ENCODE measurements at regions not wholly inside any gene's neighbourhood (a gene's known extent, or its start where the extent isn't known, plus 50 kb on each side); places are given as distances from the start of the nearest gene placed in this dataset.
A peak's percentile ranks its signal among the peaks of the same experiment; 100 is the strongest.

DNA sequence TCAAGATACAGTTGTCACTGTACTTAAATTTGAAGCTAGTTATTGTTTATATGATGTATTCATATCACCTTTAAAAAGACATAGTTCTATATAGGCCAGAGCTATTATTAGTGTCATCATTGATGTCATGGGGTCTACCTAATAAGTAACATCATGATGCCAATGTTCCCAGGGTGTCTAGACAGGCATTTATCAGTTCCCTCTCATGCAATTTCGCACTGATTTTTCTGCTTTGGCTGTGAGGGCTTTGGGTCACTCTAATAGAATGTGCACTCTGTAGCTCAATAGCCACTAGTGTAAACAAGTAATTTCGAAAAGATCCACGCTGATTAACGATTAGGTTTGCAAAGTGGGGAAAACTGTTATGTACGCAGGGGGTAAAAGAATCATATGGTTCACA lies 1651.3 kb downstream of the SLITRK5 start:
- H3K36me3 ChIP-seq (ENCODE audit: insufficient read depth, insufficient read length, low read length), result no peaks in the 10 kb centered on the region
- H3K9me3 ChIP-seq (ENCODE audit: insufficient read depth, low read length), result peaks cover 7% of the 10 kb centered on the region; the same call in 1 of the 2 replicates
- H3K9ac ChIP-seq (ENCODE audit: insufficient read length, low read depth), result no peak overlapping the region
- no peaks in the 10 kb centered on the region for H3K4me1 ChIP-seq (ENCODE audit: insufficient read depth, insufficient read length)
- TF ChIP-seq ZNF274 (IDR thresholded peaks at IDR 0.05; ENCODE audit: low read depth, low read length), result no peak
- TF ChIP-seq SUZ12 (IDR thresholded peaks at IDR 0.05; ENCODE audit: extremely low read depth, insufficient read depth, insufficient read length), result no peak
- TF ChIP-seq YY1 (IDR thresholded peaks at IDR 0.05; ENCODE audit: insufficient read depth, insufficient read length), result no peak
- H3K27me3 ChIP-seq (ENCODE audit: insufficient read depth, insufficient read length), result no peaks in the 10 kb centered on the region
- H3K4me3 ChIP-seq (ENCODE audit: insufficient read length, low read depth), result no peak overlapping the region
- no peak for DNase-seq (ENCODE audit: low read depth, low spot score)

DNA sequence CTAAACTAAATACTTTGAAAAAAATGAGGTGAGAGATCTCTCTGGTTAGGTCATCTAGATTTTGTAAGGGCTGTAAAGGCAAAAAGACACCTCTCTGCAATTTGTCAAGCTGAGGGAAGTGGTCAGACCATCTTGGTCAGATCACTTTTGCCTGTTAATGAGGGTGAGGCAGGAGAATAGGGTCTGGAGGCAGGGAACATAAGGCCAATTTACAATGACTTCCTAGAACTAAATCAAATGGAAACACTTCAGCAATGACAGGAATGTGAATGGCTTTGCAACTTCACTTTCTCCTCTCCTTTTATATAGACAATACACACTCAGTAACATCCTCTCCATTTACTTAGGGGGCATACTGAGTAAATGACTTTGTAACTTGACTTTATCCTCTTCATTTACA lies 1653.4 kb downstream of the SLITRK5 start:
- no peaks in the 10 kb centered on the region for H3K36me3 ChIP-seq (ENCODE audit: insufficient read depth, insufficient read length, low read length)
- H3K4me3 ChIP-seq (ENCODE audit: insufficient read length, low read depth), result no peak overlapping the region
- TF ChIP-seq SUZ12 (IDR thresholded peaks at IDR 0.05; ENCODE audit: extremely low read depth, insufficient read depth, insufficient read length), result no peak
- no peak for TF ChIP-seq ZNF274 (IDR thresholded peaks at IDR 0.05; ENCODE audit: low read depth, low read length)
- TF ChIP-seq YY1 (IDR thresholded peaks at IDR 0.05; ENCODE audit: insufficient read depth, insufficient read length), result no peak
- no peaks in the 10 kb centered on the region for H3K27me3 ChIP-seq (ENCODE audit: insufficient read depth, insufficient read length)
- peaks cover 7% of the 10 kb centered on the region; the same call in 1 of the 2 replicates for H3K9me3 ChIP-seq (ENCODE audit: insufficient read depth, low read length)
- H3K4me1 ChIP-seq (ENCODE audit: insufficient read depth, insufficient read length), result no peaks in the 10 kb centered on the region
- no peak overlapping the region for H3K9ac ChIP-seq (ENCODE audit: insufficient read length, low read depth)
- peak; percentile 20 for DNase-seq (ENCODE audit: low read depth, low spot score)

DNA sequence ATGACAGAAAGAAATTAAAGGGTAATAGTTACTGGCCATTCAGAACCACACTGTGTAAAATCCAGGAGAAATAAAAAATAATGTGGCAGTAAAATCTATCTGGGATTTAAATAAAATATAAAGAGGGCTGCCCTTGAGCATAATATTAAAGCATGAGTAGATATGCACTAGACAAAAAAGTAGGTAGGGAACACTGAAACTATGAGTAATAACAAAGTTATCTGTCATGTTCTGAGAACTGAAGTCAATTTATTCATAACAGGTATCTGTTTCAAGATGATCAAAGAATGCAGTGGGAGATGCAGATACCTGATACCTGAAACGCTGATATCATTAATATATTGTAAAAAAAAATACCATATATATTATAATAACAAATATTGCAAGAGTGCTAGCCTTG lies 1672.0 kb downstream of the SLITRK5 start:
- no peaks in the 10 kb centered on the region for H3K27me3 ChIP-seq (ENCODE audit: insufficient read depth, insufficient read length)
- no peaks in the 10 kb centered on the region for H3K9me3 ChIP-seq (ENCODE audit: insufficient read depth, low read length)
- TF ChIP-seq YY1 (IDR thresholded peaks at IDR 0.05; ENCODE audit: insufficient read depth, insufficient read length) (no peak), ZNF274 (IDR thresholded peaks at IDR 0.05; ENCODE audit: low read depth, low read length) (no peak), SUZ12 (IDR thresholded peaks at IDR 0.05; ENCODE audit: extremely low read depth, insufficient read depth, insufficient read length) (no peak)
- H3K4me1 ChIP-seq (ENCODE audit: insufficient read depth, insufficient read length), result no peaks in the 10 kb centered on the region
- no peak overlapping the region for H3K9ac ChIP-seq (ENCODE audit: insufficient read length, low read depth)
- H3K36me3 ChIP-seq (ENCODE audit: insufficient read depth, insufficient read length, low read length), result no peaks in the 10 kb centered on the region
- DNase-seq (ENCODE audit: low read depth, low spot score), result no peak
- no peak overlapping the region for H3K4me3 ChIP-seq (ENCODE audit: insufficient read length, low read depth)

DNA sequence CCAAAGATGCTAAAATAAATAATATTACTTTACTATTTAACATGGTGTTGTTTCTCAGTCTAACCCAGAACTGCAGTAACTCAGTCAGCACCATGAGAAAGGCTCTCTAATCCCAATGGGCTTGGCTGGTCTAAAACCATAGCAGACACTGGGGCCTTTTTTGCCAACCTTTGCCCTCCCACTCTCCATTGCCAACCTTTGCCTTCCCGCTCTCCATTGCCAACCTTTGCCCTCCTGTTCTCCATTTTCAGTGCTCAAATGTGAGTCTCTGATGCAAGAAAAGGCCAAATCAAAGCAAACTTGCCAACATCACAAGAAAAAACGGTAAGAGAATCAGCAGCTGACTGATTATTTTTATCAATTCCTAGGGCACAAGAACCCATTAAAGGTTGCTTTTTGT lies 1681.2 kb downstream of the SLITRK5 start:
- Histone ChIP-seq H3K27me3 (ENCODE audit: insufficient read depth, insufficient read length) (no peaks in the 10 kb centered on the region), H3K9me3 (ENCODE audit: insufficient read depth, low read length) (no peaks in the 10 kb centered on the region), H3K4me1 (ENCODE audit: insufficient read depth, insufficient read length) (no peaks in the 10 kb centered on the region), H3K4me3 (ENCODE audit: insufficient read length, low read depth) (no peak overlapping the region), H3K9ac (ENCODE audit: insufficient read length, low read depth) (no peak overlapping the region), H3K36me3 (ENCODE audit: insufficient read depth, insufficient read length, low read length) (no peaks in the 10 kb centered on the region)
- no peak for TF ChIP-seq ZNF274 (IDR thresholded peaks at IDR 0.05; ENCODE audit: low read depth, low read length)
- TF ChIP-seq YY1 (IDR thresholded peaks at IDR 0.05; ENCODE audit: insufficient read depth, insufficient read length), result no peak
- no peak for TF ChIP-seq SUZ12 (IDR thresholded peaks at IDR 0.05; ENCODE audit: extremely low read depth, insufficient read depth, insufficient read length)
- DNase-seq (ENCODE audit: low read depth, low spot score), result no peak

DNA sequence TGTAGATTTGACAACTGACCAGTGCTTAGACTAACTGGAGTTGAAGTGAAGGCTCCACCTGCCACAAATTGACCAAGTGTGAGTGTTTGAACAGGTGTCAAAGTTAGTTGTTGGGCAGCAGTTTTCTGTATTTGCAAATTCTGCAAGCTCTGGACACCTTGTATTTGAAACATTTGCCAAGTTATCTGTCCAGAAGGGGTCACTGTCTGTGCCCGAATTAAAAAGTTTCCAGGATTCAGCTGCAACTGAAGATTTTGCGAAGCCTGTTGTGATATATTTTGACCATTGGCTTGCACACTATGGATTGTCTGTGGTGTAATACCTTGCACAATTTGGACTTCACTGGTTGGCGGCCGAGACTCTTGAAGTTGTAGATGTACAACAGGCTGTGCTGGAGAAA lies 1690.7 kb downstream of the SLITRK5 start:
- H3K27me3 ChIP-seq (ENCODE audit: insufficient read depth, insufficient read length), result no peaks in the 10 kb centered on the region
- TF ChIP-seq YY1 (IDR thresholded peaks at IDR 0.05; ENCODE audit: insufficient read depth, insufficient read length), result no peak
- no peak for TF ChIP-seq SUZ12 (IDR thresholded peaks at IDR 0.05; ENCODE audit: extremely low read depth, insufficient read depth, insufficient read length)
- TF ChIP-seq ZNF274 (IDR thresholded peaks at IDR 0.05; ENCODE audit: low read depth, low read length), result no peak
- no peak overlapping the region for H3K4me3 ChIP-seq (ENCODE audit: insufficient read length, low read depth)
- H3K9me3 ChIP-seq (ENCODE audit: insufficient read depth, low read length), result no peaks in the 10 kb centered on the region
- no peak overlapping the region for H3K9ac ChIP-seq (ENCODE audit: insufficient read length, low read depth)
- H3K36me3 ChIP-seq (ENCODE audit: insufficient read depth, insufficient read length, low read length), result no peaks in the 10 kb centered on the region
- H3K4me1 ChIP-seq (ENCODE audit: insufficient read depth, insufficient read length), result no peaks in the 10 kb centered on the region
- DNase-seq (ENCODE audit: low read depth, low spot score), result no peak

DNA sequence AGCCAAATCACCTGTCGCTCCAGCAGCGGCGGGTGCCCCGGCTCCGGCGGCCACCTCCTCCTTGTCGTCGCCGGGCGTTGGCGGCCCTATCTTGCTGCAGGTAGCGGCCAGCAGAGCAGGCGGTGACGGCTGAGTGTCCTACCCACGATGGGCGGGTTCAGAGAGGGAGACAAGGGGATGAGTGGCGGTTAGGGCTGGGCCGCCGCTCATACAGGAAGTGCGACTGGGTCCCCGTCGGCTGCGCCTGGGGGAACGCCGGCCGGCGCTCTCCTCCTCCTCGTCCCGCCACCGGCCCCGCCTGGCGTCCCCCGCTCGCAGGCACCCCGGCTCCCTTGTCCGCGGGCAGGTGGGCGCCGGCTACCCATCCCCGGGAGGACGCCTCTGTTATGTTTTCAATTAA lies 1692.0 kb downstream of the SLITRK5 start:
- no peak overlapping the region for H3K4me3 ChIP-seq (ENCODE audit: insufficient read length, low read depth)

DNA sequence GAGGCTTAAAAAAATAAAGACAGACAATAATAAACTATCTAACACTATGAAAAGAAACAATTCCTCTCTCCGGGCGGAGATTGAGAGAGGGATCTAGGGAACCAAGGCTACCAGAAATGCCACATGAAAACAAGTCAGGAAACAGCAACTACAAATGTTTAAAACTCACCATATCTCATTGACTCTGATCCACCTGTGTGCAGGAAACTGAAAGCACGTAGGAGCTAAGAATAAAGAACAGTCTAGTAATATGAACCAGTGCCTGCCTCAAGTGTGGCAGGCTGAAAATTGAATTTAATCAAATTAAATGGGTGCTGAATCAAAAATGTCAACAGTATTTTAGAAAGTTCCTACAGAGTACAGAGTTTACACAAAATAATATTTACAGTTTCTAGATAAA lies 1701.0 kb downstream of the SLITRK5 start:
- H3K9me3 ChIP-seq (ENCODE audit: insufficient read depth, low read length), result no peaks in the 10 kb centered on the region
- TF ChIP-seq YY1 (IDR thresholded peaks at IDR 0.05; ENCODE audit: insufficient read depth, insufficient read length) (no peak), SUZ12 (IDR thresholded peaks at IDR 0.05; ENCODE audit: extremely low read depth, insufficient read depth, insufficient read length) (no peak), ZNF274 (IDR thresholded peaks at IDR 0.05; ENCODE audit: low read depth, low read length) (no peak)
- DNase-seq (ENCODE audit: low read depth, low spot score), result no peak
- no peak overlapping the region for H3K4me3 ChIP-seq (ENCODE audit: insufficient read length, low read depth)
- no peaks in the 10 kb centered on the region for H3K36me3 ChIP-seq (ENCODE audit: insufficient read depth, insufficient read length, low read length)
- no peak overlapping the region for H3K9ac ChIP-seq (ENCODE audit: insufficient read length, low read depth)
- H3K27me3 ChIP-seq (ENCODE audit: insufficient read depth, insufficient read length), result no peaks in the 10 kb centered on the region
- no peaks in the 10 kb centered on the region for H3K4me1 ChIP-seq (ENCODE audit: insufficient read depth, insufficient read length)

More for the DNA sequence above, 1692.0 kb downstream of the SLITRK5 start:
- no peaks in the 10 kb centered on the region for H3K4me1 ChIP-seq (ENCODE audit: insufficient read depth, insufficient read length)
- no peaks in the 10 kb centered on the region for H3K9me3 ChIP-seq (ENCODE audit: insufficient read depth, low read length)
- H3K27me3 ChIP-seq (ENCODE audit: insufficient read depth, insufficient read length), result no peaks in the 10 kb centered on the region
- no peaks in the 10 kb centered on the region for H3K36me3 ChIP-seq (ENCODE audit: insufficient read depth, insufficient read length, low read length)
- no peak for TF ChIP-seq ZNF274 (IDR thresholded peaks at IDR 0.05; ENCODE audit: low read depth, low read length)
- no peak for TF ChIP-seq SUZ12 (IDR thresholded peaks at IDR 0.05; ENCODE audit: extremely low read depth, insufficient read depth, insufficient read length)
- TF ChIP-seq YY1 (IDR thresholded peaks at IDR 0.05; ENCODE audit: insufficient read depth, insufficient read length), result no peak
- DNase-seq (ENCODE audit: low read depth, low spot score), result no peak
- H3K9ac ChIP-seq (ENCODE audit: insufficient read length, low read depth), result no peak overlapping the region
